IMR-90 (cell line): ENCODE measurements at regions not wholly inside any gene's neighbourhood (a gene's known extent, or its start where the extent isn't known, plus 50 kb on each side); places are given as distances from the start of the nearest gene placed in this dataset.

ENCODE experiments used
- BHLHE40 ChIP-seq: fragments of 150-350 bp; IDR thresholded peaks from 2 replicates; pipeline ENCODE4 v1.6.1; 2016; ENCODE audit warnings: mild to moderate bottlenecking, low read depth, low read length
- CHD1 ChIP-seq: IDR thresholded peaks from 2 replicates; pipeline ENCODE4 v1.6.1; 2012; ENCODE audit warnings: low read depth, low read length, improper control_type of control experiment
- CTCF ChIP-seq: conservative IDR thresholded peaks from 2 replicates; pipeline ENCODE4 v1.5.1; 2012; ENCODE audit warnings: mild to moderate bottlenecking, low read depth, low read length, improper control_type of control experiment
- ELK1 ChIP-seq: fragments of 150-350 bp; IDR thresholded peaks from 2 replicates; pipeline ENCODE4 v1.6.1; 2016; ENCODE audit warnings: low read depth, mild to moderate bottlenecking, low read length, moderate library complexity, borderline replicate concordance
- MAFK ChIP-seq: IDR thresholded peaks from 2 replicates; pipeline ENCODE4 v1.6.1; 2012; ENCODE audit warnings: low read depth, low read length, improper control_type of control experiment
- MAZ ChIP-seq: IDR thresholded peaks from 2 replicates; pipeline ENCODE4 v1.6.1; 2012; ENCODE audit warnings: low read depth, mild to moderate bottlenecking, low read length, improper control_type of control experiment, moderate library complexity, borderline replicate concordance
- MXI1 ChIP-seq: IDR thresholded peaks from 2 replicates; pipeline ENCODE4 v1.6.1; 2012; ENCODE audit warnings: low read depth, mild to moderate bottlenecking, low read length, moderate library complexity, borderline replicate concordance
- POLR2A ChIP-seq: IDR thresholded peaks from 2 replicates; pipeline ENCODE4 v1.6.1; 2012; ENCODE audit warnings: mild to moderate bottlenecking, low read depth, low read length
- RAD21 ChIP-seq: IDR thresholded peaks from 2 replicates; pipeline ENCODE4 v1.6.1; 2012; ENCODE audit warnings: low read length, improper control_type of control experiment
- RCOR1 ChIP-seq: IDR thresholded peaks from 2 replicates; pipeline ENCODE4 v1.6.1; 2012; ENCODE audit warnings: mild to moderate bottlenecking, low read length, improper control_type of control experiment; ENCODE audit not compliant: insufficient replicate concordance
- RFX5 ChIP-seq: IDR thresholded peaks from 2 replicates; pipeline ENCODE4 v1.8.0; 2012; ENCODE audit warnings: low read depth, mild to moderate bottlenecking, low read length, moderate library complexity
- USF2 ChIP-seq: fragments of 150-350 bp; IDR thresholded peaks from 2 replicates; pipeline ENCODE4 v1.6.1; 2017; ENCODE audit warnings: mild to moderate bottlenecking, antibody characterized with exemption, low read length, low read depth

GRCh38 chr15:95989392-95989791 lies 341.1 kb upstream of the NR2F2 start:
- TF ChIP-seq CTCF = no peak
- TF ChIP-seq POLR2A = no peak
- TF ChIP-seq RAD21 = no peak
- no peak for TF ChIP-seq RCOR1
- no peak for TF ChIP-seq ELK1
- TF ChIP-seq MXI1 = no peak
- TF ChIP-seq USF2 = no peak
- no peak for TF ChIP-seq BHLHE40
- TF ChIP-seq CHD1 = no peak
- TF ChIP-seq MAZ = no peak
- no peak for TF ChIP-seq MAFK
- TF ChIP-seq RFX5 = no peak
